Calu3 (cell line): ENCODE measurements at regions not wholly inside any gene's neighbourhood (a gene's known extent, or its start where the extent isn't known, plus 50 kb on each side); places are given as distances from the start of the nearest gene placed in this dataset.

Experiments used
- BruUV-seq: library from RNA; stranded (reverse); fragments of 400-500 nt; replicated peaks from 2 replicates; lab custom pipeline; 2021; lab: Mats Ljungman, UMichigan
- CTCF ChIA-PET: fragments of 300-600 bp; sonication (Branson Sonifier 250); formaldehyde crosslinking; loops from one replicate; lab custom pipeline; 2022; ENCODE audit warnings: antibody characterized with exemption; lab: Charles Lee
- DNase-seq: peaks from one replicate; pipeline ENCODE4 v3.0.0; 2022
- H3K27ac Mint-ChIP-seq: one replicate; pipeline ENCODE4 v1.8.0; 2022; ENCODE audit warnings: mixed read lengths; ENCODE audit not compliant: unreplicated experiment
- H3K27me3 Mint-ChIP-seq: one replicate; pipeline ENCODE4 v1.8.0; 2022; ENCODE audit warnings: mixed read lengths; ENCODE audit not compliant: unreplicated experiment
- H3K36me3 Mint-ChIP-seq: one replicate; pipeline ENCODE4 v1.8.0; 2022; ENCODE audit warnings: mild to moderate bottlenecking, moderate library complexity, mixed read lengths; ENCODE audit not compliant: insufficient read depth, unreplicated experiment
- H3K4me1 Mint-ChIP-seq: one replicate; pipeline ENCODE4 v1.8.0; 2022; ENCODE audit warnings: mild to moderate bottlenecking, low read depth, mixed read lengths; ENCODE audit not compliant: unreplicated experiment
- H3K4me3 Mint-ChIP-seq: one replicate; pipeline ENCODE4 v1.8.0; 2022; ENCODE audit warnings: mild to moderate bottlenecking, low read depth, moderate library complexity, mixed read lengths; ENCODE audit not compliant: unreplicated experiment
- H3K9me3 Mint-ChIP-seq: one replicate; pipeline ENCODE4 v1.8.0; 2022; ENCODE audit warnings: low read depth, mixed read lengths; ENCODE audit not compliant: unreplicated experiment
- CTCF ChIP-seq: fragments of 200-600 bp; IDR thresholded peaks from one replicate; pipeline ENCODE4 v1.8.0; 2022; ENCODE audit warnings: antibody characterized with exemption; ENCODE audit not compliant: unreplicated experiment
- intact Hi-C: fragments of 100-400 bp; cut with micrococcal nuclease; formaldehyde crosslinking; loops from one replicate; pipeline ENCODE4 v1.10.0; 2022; ENCODE audit not compliant: unreplicated experiment

GRCh38 chr17:73757420-73757819 lies 113.2 kb upstream of the SDK2 start:
- no peak overlapping the region for H3K27ac Mint-ChIP-seq
- intact Hi-C loops: no loop called here
- CTCF ChIA-PET: no interaction called here

GRCh38 chr17:73758245-73758644 lies 114.0 kb upstream of the SDK2 start:
- H3K27me3 Mint-ChIP-seq: peaks cover 83% of the 10 kb centered on the region
- CTCF ChIA-PET: no interaction called here
- BruUV-seq: no TSS peak

More at GRCh38 chr17:73757420-73757819, 113.2 kb upstream of the SDK2 start:
- Mint-ChIP-seq H3K4me3 (no peak overlapping the region), H3K36me3 (no peaks in the 10 kb centered on the region), H3K27me3 (peaks cover 79% of the 10 kb centered on the region), H3K9me3 (no peaks in the 10 kb centered on the region), H3K4me1 (no peaks in the 10 kb centered on the region)
- no peak for DNase-seq
- TF ChIP-seq CTCF: no peak
- no TSS peak for BruUV-seq

GRCh38 chr17:73759324-73759723 lies 115.1 kb upstream of the SDK2 start:
- no peak for DNase-seq
- intact Hi-C loops: no loop called here
- CTCF ChIA-PET: interaction anchor here (0.6 to 1.2 kb wide), 3 partner anchors 38 to 385 kb away, joined by 3 to 4 read pairs (median 3); no protein-coding TSS in a partner anchor
- H3K36me3 Mint-ChIP-seq: no peaks in the 10 kb centered on the region
- TF ChIP-seq CTCF: no peak
- no peaks in the 10 kb centered on the region for H3K9me3 Mint-ChIP-seq
- H3K4me1 Mint-ChIP-seq: no peaks in the 10 kb centered on the region
- H3K27ac Mint-ChIP-seq: no peak overlapping the region
- peaks cover 93% of the 10 kb centered on the region for H3K27me3 Mint-ChIP-seq
- no TSS peak for BruUV-seq
- H3K4me3 Mint-ChIP-seq: no peak overlapping the region

More at GRCh38 chr17:73758245-73758644, 114.0 kb upstream of the SDK2 start:
- no peak for TF ChIP-seq CTCF
- Mint-ChIP-seq H3K9me3 (no peaks in the 10 kb centered on the region), H3K4me1 (no peaks in the 10 kb centered on the region), H3K4me3 (no peak overlapping the region), H3K27ac (no peak overlapping the region), H3K36me3 (no peaks in the 10 kb centered on the region)
- intact Hi-C loops: no loop called here
- DNase-seq: no peak

DNA sequence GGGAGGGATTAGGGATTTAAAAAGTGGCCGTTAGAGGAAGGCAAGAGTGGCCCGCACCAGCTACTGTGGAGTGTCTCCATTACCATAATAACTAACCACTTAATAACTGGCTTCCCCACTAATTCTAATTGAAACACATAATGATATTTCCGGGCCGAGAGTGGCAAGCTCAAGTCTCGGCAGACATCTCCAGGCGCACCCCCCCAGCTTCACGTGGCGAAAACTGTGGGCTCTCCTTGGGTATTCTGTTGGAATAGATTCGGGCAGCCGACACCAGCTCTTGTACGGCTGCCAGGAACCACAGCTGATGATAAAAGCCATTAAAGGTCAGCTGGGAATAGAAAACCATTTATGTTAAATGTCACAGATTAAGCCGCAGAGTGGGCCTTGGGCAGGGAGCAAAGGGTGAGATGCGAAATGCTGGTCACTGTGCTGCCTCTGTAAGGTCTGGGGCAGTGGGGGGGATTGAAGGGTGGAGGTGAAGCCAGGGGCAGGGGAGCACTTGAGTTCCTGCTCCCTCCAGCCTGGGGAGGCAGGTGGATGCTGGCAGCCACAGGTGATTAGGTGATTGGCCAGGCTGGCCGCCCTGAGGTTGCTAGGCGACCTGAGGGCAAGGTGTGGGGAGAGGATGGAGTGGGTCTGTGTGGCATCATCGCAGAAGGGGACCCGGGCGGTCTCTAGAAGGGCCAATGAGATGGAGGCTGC lies 115.6 kb upstream of the SDK2 start:
- no peak overlapping the region for H3K27ac Mint-ChIP-seq
- BruUV-seq: no TSS peak
- CTCF ChIA-PET: interaction anchor here (0.7 to 1.2 kb wide), 2 partner anchors 37 to 385 kb away, joined by 3 to 4 read pairs; no protein-coding TSS in a partner anchor
- no peak for TF ChIP-seq CTCF
- H3K4me1 Mint-ChIP-seq: no peaks in the 10 kb centered on the region
- H3K36me3 Mint-ChIP-seq: no peaks in the 10 kb centered on the region
- H3K9me3 Mint-ChIP-seq: no peaks in the 10 kb centered on the region
- H3K27me3 Mint-ChIP-seq: peaks cover 94% of the 10 kb centered on the region
- DNase-seq: no peak
- intact Hi-C loops: no loop called here
- H3K4me3 Mint-ChIP-seq: no peak overlapping the region
